Epithelial cell of esophagus (primary cell): ENCODE measurements at regions not wholly inside any gene's neighbourhood (a gene's known extent, or its start where the extent isn't known, plus 50 kb on each side); places are given as distances from the start of the nearest gene placed in this dataset.
"Not testable (repeated sequence)": the region's sequence is repeated elsewhere in the genome, so short reads cannot be mapped to it uniquely, and the experiment has no call there.

ENCODE experiments used
- DNase-seq: peaks from one replicate; pipeline ENCODE4 v3.0.0; 2010; ENCODE audit warnings: low read depth
- H3K4me3 ChIP-seq: 2 replicates; pipeline ENCODE4 v1.5.1; 2011; ENCODE audit warnings: mild to moderate bottlenecking, low read length, control low read depth
- TF ChIP-seq, protein P1 (sequence below): IDR thresholded peaks from 2 replicates; pipeline ENCODE4 v1.5.1; 2011; ENCODE audit warnings: low read depth, mild to moderate bottlenecking, low read length, control low read depth, inconsistent platforms; ENCODE audit not compliant: insufficient read depth; ENCODE audit errors: missing control alignments

DNA sequence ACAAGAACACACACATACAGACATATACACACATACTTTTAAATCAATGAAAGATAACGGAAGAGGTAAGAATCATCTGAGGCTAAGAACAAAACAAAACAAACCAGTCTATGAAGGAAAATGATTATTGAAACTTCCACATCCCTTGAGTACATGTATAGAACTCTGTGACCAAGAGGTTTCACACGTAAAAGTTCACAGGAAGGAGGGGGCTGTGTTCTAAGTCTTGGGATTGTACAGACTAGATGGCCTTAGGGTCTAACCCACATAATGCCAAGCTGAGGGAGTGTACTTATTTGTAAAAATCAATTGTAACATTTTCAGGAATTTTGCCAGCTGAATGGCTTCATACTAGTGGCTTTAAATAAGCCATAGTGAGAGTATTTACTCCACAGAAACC is 144.4 kb upstream of the IFNE start:
- no peak overlapping the region for H3K4me3 ChIP-seq
- TF ChIP-seq, protein P1, sequence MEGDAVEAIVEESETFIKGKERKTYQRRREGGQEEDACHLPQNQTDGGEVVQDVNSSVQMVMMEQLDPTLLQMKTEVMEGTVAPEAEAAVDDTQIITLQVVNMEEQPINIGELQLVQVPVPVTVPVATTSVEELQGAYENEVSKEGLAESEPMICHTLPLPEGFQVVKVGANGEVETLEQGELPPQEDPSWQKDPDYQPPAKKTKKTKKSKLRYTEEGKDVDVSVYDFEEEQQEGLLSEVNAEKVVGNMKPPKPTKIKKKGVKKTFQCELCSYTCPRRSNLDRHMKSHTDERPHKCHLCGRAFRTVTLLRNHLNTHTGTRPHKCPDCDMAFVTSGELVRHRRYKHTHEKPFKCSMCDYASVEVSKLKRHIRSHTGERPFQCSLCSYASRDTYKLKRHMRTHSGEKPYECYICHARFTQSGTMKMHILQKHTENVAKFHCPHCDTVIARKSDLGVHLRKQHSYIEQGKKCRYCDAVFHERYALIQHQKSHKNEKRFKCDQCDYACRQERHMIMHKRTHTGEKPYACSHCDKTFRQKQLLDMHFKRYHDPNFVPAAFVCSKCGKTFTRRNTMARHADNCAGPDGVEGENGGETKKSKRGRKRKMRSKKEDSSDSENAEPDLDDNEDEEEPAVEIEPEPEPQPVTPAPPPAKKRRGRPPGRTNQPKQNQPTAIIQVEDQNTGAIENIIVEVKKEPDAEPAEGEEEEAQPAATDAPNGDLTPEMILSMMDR: no peak
- no peak for DNase-seq

DNA sequence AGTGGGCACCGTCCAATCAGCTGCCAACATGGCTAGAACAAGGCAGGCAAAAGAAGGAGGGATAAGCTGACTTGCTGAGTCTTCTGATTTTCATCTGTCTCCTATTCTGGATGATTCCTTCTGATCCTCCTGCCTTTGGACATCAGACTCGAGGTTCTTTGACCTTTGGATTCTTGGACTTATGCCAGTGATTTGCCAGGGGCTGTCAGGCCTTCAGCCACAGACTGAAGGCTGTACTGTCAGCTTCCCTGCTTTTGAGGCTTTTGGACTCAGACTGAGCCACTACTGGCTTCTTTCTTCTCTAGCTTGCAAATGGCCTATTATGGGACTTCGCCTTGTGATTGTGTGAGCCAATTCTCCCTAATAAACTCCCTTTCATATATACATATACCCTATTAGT is 146.8 kb upstream of the IFNE start:
- DNase-seq, H3K4me3 ChIP-seq: not testable (repeated sequence)

DNA sequence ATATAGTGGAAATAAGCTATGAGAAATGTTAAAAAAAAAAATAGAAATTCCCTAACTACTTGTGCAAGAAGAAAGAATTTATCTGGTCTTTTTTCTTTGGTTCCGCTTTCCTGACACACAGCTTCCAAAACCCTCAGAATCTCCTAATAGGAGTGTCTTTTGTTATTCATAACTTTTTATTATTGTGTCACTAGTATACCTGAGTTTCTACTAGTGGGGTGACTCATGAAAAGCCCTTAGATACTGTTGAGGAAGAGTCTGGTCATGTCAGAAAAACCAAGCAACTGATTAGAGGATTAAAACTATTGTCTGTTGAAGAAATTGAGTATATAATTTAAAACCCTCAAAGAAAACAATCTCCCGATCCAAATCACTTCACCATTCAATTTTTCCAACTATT is 152.8 kb upstream of the IFNE start:
- peak; percentile 83 for DNase-seq
- TF ChIP-seq, protein P1: no peak
- H3K4me3 ChIP-seq: no peak overlapping the region

DNA sequence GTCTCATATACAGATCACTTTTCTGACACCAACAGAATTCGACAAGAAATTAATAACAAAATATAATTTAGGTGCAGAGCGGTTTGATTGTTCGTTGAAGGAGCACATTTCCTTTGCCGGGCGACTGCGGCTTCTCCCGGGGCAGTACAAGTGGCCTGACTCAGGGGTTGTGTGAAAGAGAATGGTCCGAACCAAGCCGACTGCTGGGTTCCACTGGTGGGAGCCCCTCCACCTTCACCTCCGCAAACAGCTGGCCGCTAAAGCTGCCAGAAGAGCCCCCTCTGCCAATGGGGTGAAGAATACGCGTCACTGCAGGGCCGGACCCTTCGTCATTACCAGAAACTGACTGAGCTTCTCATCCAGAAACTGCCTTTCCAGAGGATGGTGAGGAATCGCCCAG is 156.0 kb upstream of the IFNE start:
- H3K4me3 ChIP-seq: no peak overlapping the region

DNA sequence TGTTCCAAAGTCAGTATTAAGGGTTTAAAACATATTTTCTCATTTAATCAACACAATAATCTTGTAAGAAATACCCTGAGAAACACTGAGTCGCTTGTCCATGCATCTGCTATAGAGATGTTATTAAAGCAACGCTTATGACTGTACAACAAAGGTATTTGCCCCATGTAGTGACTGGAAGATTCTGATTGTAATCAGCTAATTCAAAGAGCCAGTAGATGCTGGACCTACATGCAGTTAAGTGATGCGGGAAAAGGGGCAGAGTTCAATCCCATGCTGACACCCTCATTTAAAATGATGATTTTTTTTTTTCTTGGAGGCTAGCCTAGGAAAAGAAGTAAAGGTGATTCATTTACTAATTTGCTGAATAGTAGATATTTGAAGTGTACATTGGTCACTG is 149.3 kb upstream of the MTAP start:
- TF ChIP-seq, protein P1: no peak
- peak; percentile 26 for DNase-seq

More for the DNA sequence above, 156.0 kb upstream of the IFNE start:
- TF ChIP-seq, protein P1: no peak
- no peak for DNase-seq

DNA sequence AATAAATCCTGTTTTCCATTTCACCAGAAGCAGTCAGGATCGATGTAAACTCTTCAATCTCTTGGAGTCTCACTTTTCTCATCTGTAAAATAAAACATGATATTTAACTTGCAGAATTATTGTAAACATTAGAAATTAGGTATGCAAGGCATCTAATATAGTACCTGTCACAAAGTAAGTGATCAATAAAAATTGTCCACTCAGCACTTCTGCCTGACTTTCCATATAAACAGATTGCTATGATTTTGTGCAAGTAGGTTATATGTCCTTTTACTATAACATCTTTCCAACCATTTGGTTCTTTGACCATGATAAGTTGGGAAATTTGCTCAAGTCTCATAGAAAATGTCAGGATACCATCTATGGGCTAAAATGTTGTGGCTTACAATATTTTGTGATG is 148.8 kb upstream of the MTAP start:
- DNase-seq: no peak
- TF ChIP-seq, protein P1: no peak

More for the DNA sequence above, 149.3 kb upstream of the MTAP start:
- no peak overlapping the region for H3K4me3 ChIP-seq

DNA sequence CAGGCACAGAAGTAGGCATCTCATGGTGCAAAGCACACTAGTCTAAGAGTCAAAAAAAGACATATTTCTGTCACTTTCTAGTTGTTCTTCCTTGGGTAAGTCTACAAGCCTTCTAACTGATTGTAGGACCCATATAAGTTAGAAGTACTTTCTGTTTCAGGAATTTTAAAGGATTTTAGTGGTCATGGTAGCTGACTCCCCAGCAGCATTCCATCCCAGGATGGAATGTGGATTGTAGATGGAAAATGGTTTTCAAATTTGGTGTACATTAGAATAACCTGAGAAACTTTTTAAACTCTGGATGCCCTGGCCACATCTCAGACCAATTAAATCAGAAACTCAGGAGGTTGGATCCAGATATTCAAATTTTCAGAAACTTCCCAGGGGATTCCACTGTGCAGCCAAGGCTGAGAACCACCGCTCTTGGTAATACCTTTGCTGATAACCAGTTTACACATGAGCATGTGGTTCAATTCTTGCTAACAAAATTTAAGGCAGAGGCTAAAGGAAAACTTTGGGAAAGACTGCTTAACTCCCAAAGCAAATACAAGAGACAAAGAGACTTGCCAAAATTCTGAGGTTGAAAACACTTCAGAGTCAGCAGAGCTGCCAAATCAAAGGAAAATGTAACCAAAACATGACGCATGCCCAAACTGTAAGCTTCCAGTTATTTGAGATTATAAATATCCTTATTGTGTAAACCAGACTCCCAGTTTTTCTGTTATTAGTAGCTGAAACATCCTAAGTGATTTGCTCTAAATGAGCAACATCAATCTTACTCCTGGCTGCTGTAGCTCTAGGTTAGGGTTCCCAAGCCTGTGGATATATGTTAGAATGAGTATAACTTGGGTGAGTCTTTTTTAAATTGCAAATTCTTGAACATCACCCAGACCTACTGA is 145.4 kb upstream of the MTAP start:
- H3K4me3 ChIP-seq: no peak overlapping the region
- no peak for DNase-seq
- TF ChIP-seq, protein P1: no peak

More for the DNA sequence above, 148.8 kb upstream of the MTAP start:
- H3K4me3 ChIP-seq: no peak overlapping the region
